Ovary (tissue), 3 donors: ENCODE measurements at regions not wholly inside any gene's neighbourhood (a gene's known extent, or its start where the extent isn't known, plus 50 kb on each side); places are given as distances from the start of the nearest gene placed in this dataset.

Source experiments
- CTCF ChIP-seq, 3 donors: fragments of 450-650 bp in 2 of 3; fragments of 200-600 bp in 1 of 3; IDR thresholded peaks; one replicate each; pipeline versions ENCODE4 v1.5.1 to v1.8.0; 2016 to 2022; ENCODE audit warnings: antibody characterized with exemption in 3 of 3, mild to moderate bottlenecking in 1 of 3
- EP300 ChIP-seq: sonication (generic); formaldehyde crosslinking; IDR thresholded peaks from one replicate; pipeline ENCODE4 v1.6.1; 2017; ENCODE audit warnings: antibody characterized with exemption
- POLR2A ChIP-seq: fragments of 450-650 bp; IDR thresholded peaks from one replicate; pipeline ENCODE4 v1.6.1; 2017; ENCODE audit warnings: antibody characterized with exemption, mild to moderate bottlenecking, moderate library complexity
- donor health status: DM: no; HTN: no; CAD: no.

DNA sequence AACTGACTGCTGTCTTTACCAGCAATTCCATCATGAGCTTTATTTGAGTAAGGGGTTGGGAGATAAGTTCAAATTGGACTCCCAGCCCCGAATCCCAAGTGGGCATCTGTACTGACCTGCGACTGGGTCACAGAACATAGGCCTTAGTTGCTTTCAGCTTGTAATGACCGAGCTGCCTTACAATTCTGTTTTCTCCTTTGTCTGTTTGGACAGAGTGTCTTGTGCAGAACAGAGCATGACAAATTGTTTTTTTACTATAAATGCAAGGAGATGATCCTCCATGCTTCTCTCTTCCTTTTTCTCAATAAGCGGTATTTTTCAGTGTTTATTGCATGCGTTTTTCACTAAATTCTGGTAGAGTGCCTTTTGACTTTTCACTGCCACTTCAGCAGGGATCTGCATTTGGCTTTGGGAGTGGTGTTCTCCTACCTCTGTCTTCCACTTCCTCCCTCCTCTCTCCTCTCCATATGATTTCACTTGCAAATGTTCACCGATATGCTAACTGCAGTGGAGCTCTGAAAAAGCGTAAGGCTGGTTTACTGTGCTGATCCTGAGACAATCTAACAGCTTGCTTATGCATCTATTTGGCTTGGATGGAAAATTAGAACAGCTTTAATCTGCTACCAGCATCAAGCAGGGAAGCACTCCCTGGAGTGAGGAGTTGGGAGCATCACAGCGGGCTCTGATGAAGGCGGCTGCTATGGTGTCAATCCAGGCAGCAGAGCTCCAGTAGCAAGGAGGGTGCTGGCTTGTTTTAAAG lies 158.8 kb upstream of the SMIM21 start:
- TF ChIP-seq POLR2A (no peak), CTCF (IDR thresholded peaks at IDR 0.05) (no peak), EP300 (no peak)
